Tibial nerve (tissue), 3 donors: ENCODE measurements at regions not wholly inside any gene's neighbourhood (a gene's known extent, or its start where the extent isn't known, plus 50 kb on each side); places are given as distances from the start of the nearest gene placed in this dataset.

Experiments used
- EP300 ChIP-seq, 2 donors: sonication (generic); formaldehyde crosslinking; IDR thresholded peaks; one replicate each; pipeline ENCODE4 v1.6.1; 2017; ENCODE audit warnings: antibody characterized with exemption in 2 of 2, mild to moderate bottlenecking in 1 of 2
- POLR2A ChIP-seq, 2 donors: fragments of 450-650 bp; IDR thresholded peaks; one replicate each; pipeline ENCODE4 v1.6.1; 2017; ENCODE audit warnings: antibody characterized with exemption in 2 of 2, mild to moderate bottlenecking in 2 of 2, moderate library complexity in 2 of 2

- no peak for TF ChIP-seq EP300 (IDR thresholded peaks at IDR 0.05)
- no peak for TF ChIP-seq POLR2A (IDR thresholded peaks at IDR 0.05)
These were observed 65.8 kb upstream of the PDE4D start for GRCh38 chr5:59959330-59959729.
